Keratinocyte (primary cell): ENCODE measurements at regions not wholly inside any gene's neighbourhood (a gene's known extent, or its start where the extent isn't known, plus 50 kb on each side); places are given as distances from the start of the nearest gene placed in this dataset.
A peak's percentile ranks its signal among the peaks of the same experiment; 100 is the strongest.

Source experiments
- DNase-seq: peaks from one replicate; pipeline ENCODE4 v3.0.0-alpha.2; 2011; ENCODE audit warnings: low read depth, missing footprints, low spot score
- FAIRE-seq: peaks from 2 replicates; lab custom pipeline; 2011; peaks lifted over from hg19 to GRCh38; lab: Jason Lieb, UNC
- H2AFZ ChIP-seq: 2 replicates; pipeline ENCODE4 v1.6.0; 2012; ENCODE audit warnings: low read length, control low read depth, inconsistent platforms; ENCODE audit not compliant: control insufficient read depth
- H3K27ac ChIP-seq: 2 replicates; pipeline ENCODE4 v1.5.1; 2011; ENCODE audit warnings: low read length; ENCODE audit not compliant: control insufficient read depth, insufficient read depth
- H3K27me3 ChIP-seq: 3 replicates; pipeline ENCODE4 v1.6.0; 2011; ENCODE audit warnings: low read length; ENCODE audit not compliant: control insufficient read depth, insufficient read depth; ENCODE audit errors: extremely low read depth
- H3K36me3 ChIP-seq, 2 experiments: 2 replicates in 1 of 2; 3 replicates in 1 of 2; pipeline ENCODE4 v1.5.1; 2011; ENCODE audit warnings: low read length in 2 of 2, mild to moderate bottlenecking in 1 of 2; ENCODE audit not compliant: control insufficient read depth in 2 of 2, insufficient read depth in 2 of 2; ENCODE audit errors: extremely low read depth in 1 of 2
- H3K4me1 ChIP-seq: 3 replicates; pipeline ENCODE4 v1.5.1; 2011; ENCODE audit warnings: low read length; ENCODE audit not compliant: control insufficient read depth, insufficient read depth; ENCODE audit errors: extremely low read depth
- H3K4me2 ChIP-seq: 3 replicates; pipeline ENCODE4 v1.6.0; 2011; ENCODE audit warnings: low read depth, low read length; ENCODE audit not compliant: control insufficient read depth, insufficient read depth; ENCODE audit errors: extremely low read depth
- H3K4me3 ChIP-seq, 3 experiments: fragments of 200-600 bp in 1 of 3; sonication (generic) in 1 of 3; 2 replicates in 2 of 3; 3 replicates in 1 of 3; pipeline ENCODE4 v1.5.1; 2011 to 2016; ENCODE audit warnings: low read length in 3 of 3, mild to moderate bottlenecking in 3 of 3, control low read depth in 2 of 3, inconsistent platforms in 1 of 3, low read depth in 1 of 3, mixed read lengths in 1 of 3, mixed run types in 1 of 3, moderate library complexity in 1 of 3; ENCODE audit not compliant: control insufficient read depth in 2 of 3, insufficient read depth in 2 of 3; ENCODE audit errors: extremely low read depth in 1 of 3
- H3K79me2 ChIP-seq: 2 replicates; pipeline ENCODE4 v1.6.0; 2012; ENCODE audit warnings: low read length; ENCODE audit not compliant: control insufficient read depth, insufficient read depth
- H3K9ac ChIP-seq: 3 replicates; pipeline ENCODE4 v1.6.0; 2011; ENCODE audit warnings: low read length; ENCODE audit not compliant: control insufficient read depth, insufficient read depth; ENCODE audit errors: extremely low read depth
- H3K9me1 ChIP-seq: 3 replicates; pipeline ENCODE4 v1.6.0; 2011; ENCODE audit warnings: low read length; ENCODE audit not compliant: control insufficient read depth, insufficient read depth; ENCODE audit errors: extremely low read depth
- H3K9me3 ChIP-seq: 2 replicates; pipeline ENCODE4 v1.5.1; 2012; ENCODE audit warnings: low read depth, low read length; ENCODE audit not compliant: control insufficient read depth
- H4K20me1 ChIP-seq: 3 replicates; pipeline ENCODE4 v1.6.0; 2011; ENCODE audit warnings: low read length; ENCODE audit not compliant: control insufficient read depth, insufficient read depth; ENCODE audit errors: extremely low read depth
- CTCF ChIP-seq, 3 experiments: IDR thresholded peaks in 1 of 3; conservative IDR thresholded peaks in 1 of 3; optimal IDR thresholded peaks in 1 of 3; 2 replicates in 2 of 3; 3 replicates in 1 of 3; pipeline versions ENCODE3 to v1.5.1; 2011; ENCODE audit warnings: low read length in 3 of 3, mild to moderate bottlenecking in 3 of 3, moderate library complexity in 2 of 3, control low read depth in 1 of 3, inconsistent platforms in 1 of 3; ENCODE audit not compliant: insufficient read depth in 2 of 3; ENCODE audit errors: extremely low read depth in 1 of 3
- EZH2 ChIP-seq: IDR thresholded peaks from one replicate; pipeline ENCODE4 v1.6.1; 2012; ENCODE audit warnings: inconsistent platforms, mild to moderate bottlenecking, low read length, moderate library complexity
- dilution Hi-C: fragments of 300-500 bp; cut with MboI; formaldehyde crosslinking; loops from one replicate; pipeline ENCODE4 v1.7.0; 2020; ENCODE audit warnings: low sequenced_read_pairs; ENCODE audit not compliant: extremely low pct_ligation_motif_present

GRCh38 chr7:123367484-123368122, 166.8 kb downstream of the IQUB start:
- no peak for TF ChIP-seq EZH2
- TF ChIP-seq CTCF (optimal IDR thresholded peaks at IDR 0.05 in 1 of 3, IDR thresholded peaks at IDR 0.05 in 1 of 3, conservative IDR thresholded peaks at IDR 0.05 in 1 of 3; ENCODE audit: extremely low read depth in 1 of 3, insufficient read depth in 2 of 3, low read length in 3 of 3), result peak; percentile 55 to 74 (median 55)
- Histone ChIP-seq H4K20me1 (no peaks in the 10 kb centered on the region), H3K9me3 (no peaks in the 10 kb centered on the region), H3K9me1 (no peaks in the 10 kb centered on the region), H3K27me3 (no peaks in the 10 kb centered on the region), H3K9ac (no peak overlapping the region), H3K27ac (no peak overlapping the region), H3K36me3 (no peaks in the 10 kb centered on the region), H3K4me2 (no peak overlapping the region), H3K79me2 (no peaks in the 10 kb centered on the region), H2AFZ (no peak overlapping the region), H3K4me3 (no peak overlapping the region), H3K4me1 (no peaks in the 10 kb centered on the region)
- dilution Hi-C loops, result no loop called here
- no peak for DNase-seq
- FAIRE-seq, result no peak

GRCh38 chr7:123367031-123367430, 167.3 kb upstream of the SLC13A1 start:
- no peaks in the 10 kb centered on the region for H3K36me3 ChIP-seq
- no peaks in the 10 kb centered on the region for H3K27me3 ChIP-seq
- dilution Hi-C loops, result no loop called here
- no peak overlapping the region for H3K9ac ChIP-seq
- FAIRE-seq (no peak), DNase-seq (no peak)
- no peak overlapping the region for H3K27ac ChIP-seq
- no peak overlapping the region for H2AFZ ChIP-seq
- H3K9me3 ChIP-seq, result no peaks in the 10 kb centered on the region
- no peaks in the 10 kb centered on the region for H3K4me1 ChIP-seq
- no peaks in the 10 kb centered on the region for H4K20me1 ChIP-seq
- H3K79me2 ChIP-seq, result no peaks in the 10 kb centered on the region
- TF ChIP-seq CTCF (optimal IDR thresholded peaks at IDR 0.05 in 1 of 3, IDR thresholded peaks at IDR 0.05 in 1 of 3, conservative IDR thresholded peaks at IDR 0.05 in 1 of 3; ENCODE audit: extremely low read depth in 1 of 3, insufficient read depth in 2 of 3, low read length in 3 of 3), result no peak
- H3K4me2 ChIP-seq, result no peak overlapping the region
- no peaks in the 10 kb centered on the region for H3K9me1 ChIP-seq
- no peak overlapping the region for H3K4me3 ChIP-seq
